ENCODE measurements at regions not wholly inside any gene's neighbourhood (a gene's known extent, or its start where the extent isn't known, plus 50 kb on each side); places are given as distances from the start of the nearest gene placed in this dataset.
A peak's percentile ranks its signal among the peaks of the same experiment; 100 is the strongest.
"Not testable (repeated sequence)": the region's sequence is repeated elsewhere in the genome, so short reads cannot be mapped to it uniquely, and the experiment has no call there.

DNA sequence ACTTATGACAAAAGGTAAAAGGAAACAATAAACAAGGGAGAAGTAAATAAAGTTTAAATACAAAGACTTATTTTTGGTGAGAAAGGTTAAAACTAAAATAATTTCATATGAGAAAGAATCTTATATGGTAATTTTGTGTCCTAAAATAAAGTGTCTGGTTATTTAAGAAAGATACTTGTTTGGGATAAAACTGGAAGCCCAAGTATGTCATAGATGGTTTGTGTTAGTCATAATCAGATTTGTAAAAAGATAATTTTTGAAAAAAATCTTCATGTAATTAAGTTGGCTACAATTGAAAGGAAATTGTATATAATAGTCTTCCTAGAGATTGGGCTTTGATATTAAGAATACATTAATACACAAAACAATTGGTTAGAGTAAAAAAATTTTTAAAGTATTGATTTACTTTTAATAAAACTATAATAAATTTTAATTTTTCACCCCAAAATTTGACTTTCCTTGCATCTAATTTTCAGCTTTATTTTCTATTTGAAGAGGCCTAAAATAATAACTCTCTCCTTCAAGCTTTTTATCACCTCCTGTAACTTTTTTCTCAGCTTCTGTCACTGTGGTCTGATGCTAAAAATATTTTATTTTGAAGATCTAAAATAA, 315.6 kb downstream of the SLITRK5 start:
- DNase-seq, result no peak

GRCh38 chr13:87998081-87998480, 326.9 kb downstream of the SLITRK5 start:
- DNase-seq, result no peak

DNA sequence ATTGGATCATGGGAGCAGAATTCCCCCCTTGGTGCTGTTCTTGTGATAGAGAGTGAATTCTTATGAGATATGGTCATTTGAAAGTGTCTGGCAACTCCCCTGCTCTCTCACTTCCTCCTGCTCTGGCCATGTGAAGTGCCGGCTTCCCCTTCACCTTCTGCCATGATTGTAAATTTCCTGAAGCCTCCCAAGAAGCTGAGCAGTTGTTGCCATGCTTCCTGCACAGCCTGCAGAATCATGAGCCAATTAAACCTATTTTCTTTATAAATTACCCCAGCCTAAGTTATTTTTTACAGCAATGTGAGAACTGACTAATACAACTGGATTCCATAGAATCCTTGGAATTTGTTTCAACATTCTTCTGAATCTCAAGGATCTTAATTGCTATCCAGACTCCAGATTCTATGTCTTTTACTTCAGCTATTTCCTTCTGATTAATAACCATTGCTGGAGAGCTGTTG, 328.1 kb downstream of the SLITRK5 start:
- DNase-seq, result no peak

DNA sequence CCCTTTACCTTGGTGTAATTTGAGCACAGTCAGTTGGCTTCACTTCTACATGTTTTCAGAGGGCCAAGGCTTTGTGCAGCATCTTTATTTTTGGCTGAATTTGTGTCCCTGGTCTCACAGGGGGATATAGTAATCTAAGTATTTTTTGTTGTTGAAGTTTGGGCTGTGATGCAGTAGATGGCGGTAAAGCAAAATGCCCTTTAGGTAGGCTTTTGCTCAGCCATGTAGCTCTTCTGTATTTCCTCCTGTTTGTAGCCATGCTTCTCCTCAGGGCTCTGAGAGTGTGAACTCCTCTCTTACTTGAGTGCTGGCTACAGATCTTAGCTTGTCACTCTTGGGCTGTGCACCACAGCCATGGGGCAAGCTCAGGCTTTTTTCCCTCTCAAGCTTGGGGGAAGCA, 328.6 kb downstream of the SLITRK5 start:
- no peak for DNase-seq

- DNase-seq, result no peak
Measured at GRCh38 chr13:88000239-88000638, 329.1 kb downstream of the SLITRK5 start.

DNA sequence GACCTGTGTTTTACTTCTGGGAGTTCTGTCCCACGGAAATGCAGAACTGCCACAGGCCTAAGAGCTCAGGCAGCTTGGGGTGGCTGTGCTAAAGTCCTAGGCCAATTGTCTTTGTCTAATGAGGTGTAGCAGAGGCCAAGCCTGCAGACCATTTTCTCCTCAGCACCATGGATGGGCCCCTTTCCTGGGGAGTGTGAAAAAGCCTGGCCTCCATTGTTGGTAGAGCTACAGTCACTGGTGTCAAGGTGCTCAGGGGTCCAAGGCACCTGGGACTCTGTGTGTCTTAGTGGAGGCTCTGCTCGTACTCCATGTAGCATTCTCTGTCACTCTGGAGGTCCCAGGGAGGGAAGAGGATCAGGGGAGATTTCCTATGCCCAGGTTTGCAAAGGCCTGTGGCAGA, 329.6 kb downstream of the SLITRK5 start:
- no peak for DNase-seq

DNA sequence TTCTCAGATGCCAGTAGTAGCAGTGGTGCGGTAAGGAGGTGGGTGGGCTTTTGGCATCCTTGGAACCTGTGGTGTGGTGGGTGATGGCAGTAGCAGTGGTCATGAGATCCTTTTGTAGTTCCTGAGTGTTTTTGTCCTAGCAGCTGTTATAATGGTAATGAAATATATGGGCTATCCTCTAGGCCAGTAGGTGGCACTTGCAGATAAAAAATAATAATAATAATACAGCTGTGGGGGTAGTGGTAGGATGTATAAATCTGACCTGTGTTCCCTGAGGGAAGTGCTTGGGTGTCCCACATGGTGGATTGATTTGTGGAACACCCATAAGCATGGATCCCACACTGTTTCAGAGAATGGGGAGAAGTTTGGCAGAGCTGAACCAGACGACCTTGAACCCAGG, 334.0 kb downstream of the SLITRK5 start:
- DNase-seq, result no peak

GRCh38 chr13:88014527-88014926, 343.4 kb downstream of the SLITRK5 start:
- no peak for DNase-seq

- DNase-seq, result no peak
Measured at GRCh38 chr13:88022431-88023208, 351.4 kb downstream of the SLITRK5 start.

DNA sequence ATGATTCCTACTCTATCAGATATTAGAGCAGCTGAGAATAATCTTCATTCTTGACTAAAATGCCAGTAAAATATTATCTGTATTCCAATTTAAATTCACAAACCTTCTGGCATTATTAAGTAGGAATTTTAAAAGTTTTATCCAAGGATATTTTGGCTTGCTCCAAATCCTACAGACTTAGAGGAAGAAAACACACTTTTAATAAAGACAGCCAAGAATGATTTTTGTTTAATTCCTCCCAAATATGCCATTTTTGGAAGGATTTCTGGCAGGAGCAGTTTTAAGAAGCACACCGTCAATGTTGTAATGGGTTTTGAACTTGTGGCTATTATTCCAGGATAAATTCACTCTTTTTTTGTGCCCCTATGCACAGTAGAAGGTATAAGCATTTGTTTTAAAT, 355.1 kb downstream of the SLITRK5 start:
- no peak for DNase-seq

DNA sequence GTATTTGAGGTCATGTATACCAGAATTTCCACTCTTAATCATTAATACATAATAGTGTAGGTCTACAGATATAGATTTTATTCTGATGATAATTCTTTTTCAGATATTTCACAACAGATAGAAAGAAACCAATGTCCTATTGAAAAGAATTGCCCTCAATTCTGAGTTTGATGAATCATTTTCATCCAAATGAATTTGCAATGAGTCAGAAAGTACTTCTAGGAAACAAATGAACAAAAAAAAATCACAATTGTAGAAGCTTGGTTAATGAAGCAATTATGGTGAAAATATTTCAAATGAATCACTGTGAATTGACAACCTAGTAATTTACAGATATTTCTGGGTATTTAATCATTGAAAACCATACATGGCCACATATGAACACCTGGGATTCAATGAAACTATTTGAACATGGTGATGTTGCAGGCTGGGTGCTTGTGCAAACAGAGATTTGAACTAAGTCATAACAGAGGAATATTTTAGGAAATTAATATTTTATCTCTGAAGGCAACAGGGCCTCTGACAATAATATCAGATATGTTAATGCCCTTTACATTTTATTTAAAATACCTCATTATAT, 360.9 kb downstream of the SLITRK5 start:
- no peak for DNase-seq

DNA sequence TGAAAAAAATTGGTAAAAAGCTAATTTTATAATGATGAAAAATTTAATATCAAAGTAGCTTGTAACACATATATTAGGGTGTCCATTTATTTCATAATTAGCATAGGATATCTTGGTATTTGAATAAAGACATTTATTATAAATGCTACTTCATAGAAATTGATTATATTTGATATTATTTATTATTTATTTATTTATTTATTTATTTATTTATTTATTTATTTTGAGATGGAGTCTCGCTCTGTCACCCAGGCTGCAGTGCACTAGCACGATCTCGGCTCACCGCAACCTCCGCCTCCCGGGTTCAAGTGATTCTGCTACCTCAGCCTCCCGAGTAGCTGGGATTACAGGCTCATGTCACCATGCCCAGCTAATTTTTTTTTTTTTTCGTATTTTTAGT, 365.0 kb downstream of the SLITRK5 start:
- not testable (repeated sequence) for DNase-seq

DNA sequence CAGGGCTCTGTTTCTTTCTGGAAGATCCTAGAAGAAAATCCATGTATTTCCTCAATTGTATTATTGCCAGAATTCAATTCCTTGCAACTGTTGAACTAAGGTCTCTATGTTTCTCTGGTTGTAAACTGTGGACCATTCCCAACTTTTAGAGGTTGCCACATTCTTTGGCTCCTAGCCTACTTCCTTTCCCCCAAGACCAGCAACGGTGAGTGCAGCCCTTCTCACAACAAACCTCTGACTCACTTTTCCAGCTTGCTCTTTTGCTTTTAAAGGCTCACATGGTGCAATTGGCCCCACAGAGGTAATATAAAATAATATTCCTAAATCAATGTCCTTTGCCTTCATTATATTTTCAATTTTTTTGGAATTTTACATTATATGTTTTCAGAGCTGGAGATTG, 371.3 kb downstream of the SLITRK5 start:
- no peak for DNase-seq

- no peak for DNase-seq
Measured at GRCh38 chr13:88051746-88052482, 380.7 kb downstream of the SLITRK5 start.

DNA sequence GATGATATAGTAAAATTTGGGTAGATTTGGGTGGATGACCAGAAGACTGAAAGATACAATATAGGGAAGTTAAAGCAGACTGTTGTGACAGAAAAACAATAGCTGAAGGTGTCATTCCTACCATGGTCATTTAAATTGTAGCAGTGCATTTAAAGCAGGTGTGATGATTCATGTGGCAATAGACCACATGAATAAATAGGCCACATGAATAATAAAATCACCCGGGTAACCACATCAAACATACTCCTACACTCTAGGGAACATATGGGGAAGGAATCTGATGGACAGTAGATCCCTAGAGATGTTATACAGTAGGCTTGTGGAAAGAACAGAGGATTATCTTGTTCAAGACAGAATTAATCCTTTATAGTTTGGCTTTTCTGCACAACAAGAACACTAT, 392.6 kb downstream of the SLITRK5 start:
- peak; percentile 16 for DNase-seq

GRCh38 chr13:88066847-88067246, 395.7 kb downstream of the SLITRK5 start:
- no peak for DNase-seq

DNA sequence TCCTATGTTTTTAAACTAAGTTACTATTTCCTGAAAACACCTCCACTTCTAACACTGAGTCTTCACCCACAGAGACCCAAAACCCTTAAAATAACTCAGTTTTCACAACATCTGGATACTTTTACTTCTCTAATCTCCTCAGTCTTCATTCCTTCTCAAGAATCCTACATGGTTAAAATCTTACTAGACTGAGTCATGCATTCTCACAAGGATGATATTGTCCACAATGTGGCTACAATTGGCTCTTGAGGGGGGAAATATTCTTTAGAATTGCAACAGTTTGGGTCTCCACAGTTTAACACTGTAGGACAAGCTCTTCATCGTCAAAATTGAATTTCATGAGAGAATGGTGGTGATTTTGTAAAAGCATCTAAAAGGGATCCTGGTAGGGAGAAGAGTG, 397.1 kb downstream of the SLITRK5 start:
- no peak for DNase-seq

GRCh38 chr13:88068975-88069374, 397.8 kb downstream of the SLITRK5 start:
- no peak for DNase-seq

DNA sequence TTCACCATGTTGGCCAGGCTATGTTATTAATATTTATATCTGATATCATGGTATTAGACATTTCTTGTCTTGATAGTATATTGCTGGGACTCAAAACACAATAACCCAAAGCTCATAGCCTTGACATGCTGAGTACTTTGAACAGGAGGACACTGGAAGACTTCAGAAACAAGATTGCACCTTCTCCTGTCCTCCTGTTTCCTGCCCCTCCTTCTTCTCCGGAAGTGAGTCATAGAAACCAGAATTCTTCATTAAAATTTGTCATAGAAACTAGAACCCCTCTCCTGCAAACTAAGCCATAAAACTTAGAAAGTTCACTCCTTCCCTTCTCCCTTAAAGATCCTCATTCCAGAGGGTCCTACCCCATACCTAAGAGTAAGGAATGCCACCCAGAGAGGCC, 400.2 kb downstream of the SLITRK5 start:
- no peak for DNase-seq

DNA sequence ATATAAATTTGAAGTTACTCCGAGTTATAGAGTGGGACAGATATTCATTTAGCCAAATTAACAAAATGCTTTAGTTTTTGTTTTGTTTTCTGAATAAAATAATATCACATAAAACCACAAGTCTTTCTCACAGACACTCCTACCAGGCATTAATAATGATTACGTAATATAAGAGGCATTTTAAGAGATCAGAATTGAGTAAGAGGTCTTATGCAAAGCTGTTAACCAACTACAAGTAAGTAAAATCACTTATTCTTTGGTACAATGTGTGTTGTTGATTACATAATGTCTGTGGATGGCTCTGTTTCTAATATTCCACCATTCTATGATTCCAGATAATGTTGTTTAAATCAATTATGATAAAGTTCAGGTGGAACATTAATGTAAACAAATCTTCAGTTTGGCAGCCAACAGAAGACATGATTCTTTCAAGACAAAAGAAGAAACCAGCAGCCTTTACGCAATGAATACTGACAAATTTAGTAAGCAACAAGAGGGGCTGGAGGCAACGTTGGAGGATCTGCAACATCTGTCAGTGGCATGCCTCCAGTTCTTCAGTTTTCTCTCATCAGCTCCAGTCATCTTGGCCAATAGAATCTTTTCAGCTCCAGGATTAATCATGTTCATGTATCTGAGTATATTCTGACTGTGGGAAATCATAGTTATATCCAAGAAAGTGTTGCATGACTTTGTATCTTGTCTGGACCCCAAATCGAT, 403.8 kb downstream of the SLITRK5 start:
- DNase-seq, result no peak

DNA sequence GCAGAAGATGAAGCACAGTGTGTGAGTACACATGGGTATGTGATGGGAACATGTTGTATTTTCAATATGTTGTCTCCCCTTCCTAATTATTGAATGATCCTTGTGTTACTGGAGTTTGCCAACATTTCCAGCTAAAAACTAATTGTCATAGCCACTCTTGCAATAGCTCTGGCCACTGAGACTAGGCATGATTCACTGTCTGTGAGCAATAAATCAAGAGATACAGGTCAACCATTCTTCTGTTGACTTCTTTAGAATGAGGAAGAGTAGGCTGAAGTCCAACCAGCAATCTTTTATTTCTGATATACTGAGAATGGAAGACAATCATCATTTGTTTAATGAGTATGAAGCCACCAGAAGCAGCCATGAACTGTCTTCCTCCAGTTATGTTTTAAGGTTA, 413.9 kb downstream of the SLITRK5 start:
- no peak for DNase-seq

GRCh38 chr13:88086577-88086976, 415.4 kb downstream of the SLITRK5 start:
- DNase-seq, result no peak

DNA sequence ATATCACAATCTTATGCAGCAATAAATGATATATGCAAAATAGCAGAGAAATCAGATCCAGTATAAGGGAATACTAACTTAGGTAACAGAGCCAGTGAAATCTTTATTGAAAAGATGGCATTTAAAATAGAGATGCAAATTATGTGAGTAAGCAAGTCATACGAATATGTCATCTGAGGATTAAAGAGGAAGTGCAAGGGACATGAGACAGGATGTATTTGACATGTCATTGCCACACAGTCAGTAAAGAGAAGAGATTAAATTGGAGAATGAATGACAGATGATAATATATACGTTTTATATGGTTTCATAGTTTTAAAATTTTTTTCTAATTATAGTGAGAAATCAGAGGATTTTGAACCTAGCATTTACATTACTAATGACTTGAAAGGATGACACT, 426.4 kb downstream of the SLITRK5 start:
- no peak for DNase-seq
